H9 (cell line): ENCODE measurements at regions not wholly inside any gene's neighbourhood (a gene's known extent, or its start where the extent isn't known, plus 50 kb on each side); places are given as distances from the start of the nearest gene placed in this dataset.

ENCODE experiments used
- DNase-seq: peaks from one replicate; pipeline ENCODE4 v3.0.0-alpha.2; 2017
- H2AFZ ChIP-seq: one replicate; pipeline ENCODE4 v1.6.1; 2013; ENCODE audit warnings: mild to moderate bottlenecking, low read length, control low read depth, moderate library complexity
- H2AK5ac ChIP-seq: 2 replicates; pipeline ENCODE4 v1.6.1; 2013; ENCODE audit warnings: low read length, control low read depth, mixed read lengths; ENCODE audit not compliant: insufficient read length
- H2BK120ac ChIP-seq: one replicate; pipeline ENCODE4 v1.6.1; 2013; ENCODE audit warnings: low read depth, mild to moderate bottlenecking, low read length, control low read depth, inconsistent platforms; ENCODE audit not compliant: poor library complexity, severe bottlenecking
- H2BK12ac ChIP-seq: 2 replicates; pipeline ENCODE4 v1.6.1; 2013; ENCODE audit warnings: low read length, control low read depth, mixed read lengths, low read depth; ENCODE audit not compliant: insufficient read length
- H2BK15ac ChIP-seq: 2 replicates; pipeline ENCODE4 v1.6.1; 2013; ENCODE audit warnings: low read depth, low read length, control low read depth
- H2BK20ac ChIP-seq: one replicate; pipeline ENCODE4 v1.6.1; 2013; ENCODE audit warnings: low read depth, mild to moderate bottlenecking, low read length, control low read depth, inconsistent platforms; ENCODE audit not compliant: poor library complexity, severe bottlenecking
- H2BK5ac ChIP-seq: 2 replicates; pipeline ENCODE4 v1.6.1; 2013; ENCODE audit warnings: low read length, control low read depth, mixed read lengths; ENCODE audit not compliant: insufficient read length
- H3K14ac ChIP-seq: 2 replicates; pipeline ENCODE4 v1.6.1; 2013; ENCODE audit warnings: low read length, control low read depth; ENCODE audit not compliant: insufficient read depth
- H3K18ac ChIP-seq: 2 replicates; pipeline ENCODE4 v1.6.1; 2013; ENCODE audit warnings: low read depth, mild to moderate bottlenecking, mixed read lengths, low read length, control low read depth; ENCODE audit not compliant: insufficient read length
- H3K23ac ChIP-seq: 2 replicates; pipeline ENCODE4 v1.6.1; 2013; ENCODE audit warnings: low read length, control low read depth, mixed read lengths, low read depth; ENCODE audit not compliant: insufficient read length
- H3K23me2 ChIP-seq: 2 replicates; pipeline ENCODE4 v1.6.1; 2013; ENCODE audit warnings: low read depth, mild to moderate bottlenecking, mixed read lengths, low read length, control low read depth; ENCODE audit not compliant: insufficient read length, poor library complexity, severe bottlenecking
- H3K27ac ChIP-seq: 2 replicates; pipeline ENCODE4 v1.5.1; 2013; ENCODE audit warnings: low read length, control low read depth, mixed read lengths, low read depth; ENCODE audit not compliant: insufficient read length
- H3K27me3 ChIP-seq: 2 replicates; pipeline ENCODE4 v1.6.1; 2013; ENCODE audit warnings: low read length, control low read depth, inconsistent platforms; ENCODE audit not compliant: insufficient read depth
- H3K4ac ChIP-seq: 2 replicates; pipeline ENCODE4 v1.6.1; 2013; ENCODE audit warnings: low read depth, mild to moderate bottlenecking, control low read depth, inconsistent platforms, low read length, moderate library complexity
- H3K4me1 ChIP-seq: 2 replicates; pipeline ENCODE4 v1.6.1; 2013; ENCODE audit warnings: low read length, control low read depth, inconsistent platforms; ENCODE audit not compliant: insufficient read depth
- H3K4me2 ChIP-seq: 2 replicates; pipeline ENCODE4 v1.6.1; 2013; ENCODE audit warnings: low read length, control low read depth, mixed read lengths; ENCODE audit not compliant: insufficient read length, insufficient read depth
- H3K56ac ChIP-seq: 2 replicates; pipeline ENCODE4 v1.6.1; 2013; ENCODE audit warnings: low read depth, mild to moderate bottlenecking, mixed read lengths, low read length, control low read depth; ENCODE audit not compliant: insufficient read length
- H3K79me1 ChIP-seq: 2 replicates; pipeline ENCODE4 v1.6.1; 2013; ENCODE audit warnings: low read depth, mild to moderate bottlenecking, moderate library complexity, low read length, control low read depth, inconsistent platforms; ENCODE audit not compliant: insufficient read depth, poor library complexity, severe bottlenecking
- H3K79me2 ChIP-seq: 2 replicates; pipeline ENCODE4 v1.6.1; 2013; ENCODE audit warnings: low read length, control low read depth, inconsistent platforms; ENCODE audit not compliant: insufficient read depth
- H3K9ac ChIP-seq: 2 replicates; pipeline ENCODE4 v1.6.1; 2013; ENCODE audit warnings: low read length, control low read depth, mixed read lengths; ENCODE audit not compliant: insufficient read length; ENCODE audit errors: extremely low read depth
- H3K9me3 ChIP-seq: one replicate; pipeline ENCODE4 v1.6.1; 2013; ENCODE audit warnings: low read depth, low read length, inconsistent platforms; ENCODE audit not compliant: control insufficient read depth
- H3T11ph ChIP-seq: one replicate; pipeline ENCODE4 v1.6.1; 2013; ENCODE audit warnings: mild to moderate bottlenecking, low read length, control low read depth, inconsistent platforms
- H4K20me1 ChIP-seq: one replicate; pipeline ENCODE4 v1.6.1; 2013; ENCODE audit not compliant: control insufficient read depth, insufficient read length, insufficient read depth
- H4K5ac ChIP-seq: 2 replicates; pipeline ENCODE4 v1.6.1; 2013; ENCODE audit warnings: low read depth, mild to moderate bottlenecking, mixed read lengths, low read length, control low read depth; ENCODE audit not compliant: insufficient read length
- H4K8ac ChIP-seq: replicated peaks from 2 replicates; pipeline ENCODE4 v1.6.1; 2013; ENCODE audit warnings: low read length, control low read depth, mixed read lengths, low read depth; ENCODE audit not compliant: insufficient read length
- H4K91ac ChIP-seq: 2 replicates; pipeline ENCODE4 v1.6.1; 2013; ENCODE audit warnings: low read depth, mild to moderate bottlenecking, moderate library complexity, mixed read lengths, low read length, control low read depth; ENCODE audit not compliant: insufficient read length
- H3K27ac Mint-ChIP-seq, 3 experiments: 2 replicates in 2 of 3; 3 replicates in 1 of 3; pipeline ENCODE4 v1.8.0; 2020 to 2021; ENCODE audit warnings: mixed read lengths in 3 of 3, mild to moderate bottlenecking in 1 of 3, moderate library complexity in 1 of 3
- H3K27me3 Mint-ChIP-seq: 2 replicates; pipeline ENCODE4 v1.8.0; 2021; ENCODE audit warnings: low read depth, mild to moderate bottlenecking, moderate library complexity, mixed read lengths
- H3K36me3 Mint-ChIP-seq, 3 experiments: 2 replicates in 2 of 3; 3 replicates in 1 of 3; pipeline ENCODE4 v1.8.0; 2020 to 2021; ENCODE audit warnings: low read depth in 3 of 3, mixed read lengths in 3 of 3; ENCODE audit not compliant: insufficient read depth in 1 of 3
- H3K4me1 Mint-ChIP-seq, 2 experiments: 2 replicates each; pipeline ENCODE4 v1.8.0; 2020; ENCODE audit warnings: mixed read lengths in 2 of 2
- H3K4me3 Mint-ChIP-seq, 2 experiments: 2 replicates in 1 of 2; 3 replicates in 1 of 2; pipeline ENCODE4 v1.8.0; 2020 to 2021; ENCODE audit warnings: mild to moderate bottlenecking in 2 of 2, mixed read lengths in 2 of 2, moderate library complexity in 1 of 2
- H3K9me3 Mint-ChIP-seq, 2 experiments: 2 replicates in 1 of 2; 3 replicates in 1 of 2; pipeline ENCODE4 v1.8.0; 2020; ENCODE audit warnings: mild to moderate bottlenecking in 2 of 2, mixed read lengths in 2 of 2, moderate library complexity in 1 of 2
- CTCF ChIP-seq: fragments of 200-600 bp; sonication (generic); conservative IDR thresholded peaks from 3 replicates; pipeline ENCODE4 v1.8.0; 2021; ENCODE audit warnings: antibody characterized with exemption, mild to moderate bottlenecking
- WGBS: extraction: QIAGEN DNeasy Blood & Tissue Kit; methylation state at CpG from one replicate; pipeline ENCODE4 v1.1.7; 2013; ENCODE audit warnings: missing lambda C conversion rate, low lambda C conversion rate, mixed read lengths; ENCODE audit not compliant: insufficient read length; ENCODE audit errors: extremely low coverage; 5-methylcytosine and 5-hydroxymethylcytosine counted together

GRCh38 chr5:3401635-3402034 lies 194.0 kb upstream of the IRX1 start:
- H3K27ac Mint-ChIP-seq, result no peak overlapping the region

More at GRCh38 chr5:3401635-3402034, 194.0 kb upstream of the IRX1 start:
- no peak overlapping the region for H3T11ph ChIP-seq
- no peak overlapping the region for H3K4me2 ChIP-seq
- H2BK12ac ChIP-seq, result no peak overlapping the region
- WGBS, result no CpG with 5 or more reads among the region's 8 CpGs
- H4K20me1 ChIP-seq, result no peaks in the 10 kb centered on the region
- H4K5ac ChIP-seq, result no peak overlapping the region
- H3K18ac ChIP-seq, result no peak overlapping the region
- H4K8ac ChIP-seq, result no peak overlapping the region
- peaks cover 7 to 8% of the 10 kb centered on the region in 2 experiments; a peak in 2 of 4 replicates for H3K4me1 Mint-ChIP-seq
- H3K27me3 Mint-ChIP-seq, result no peaks in the 10 kb centered on the region
- H3K14ac ChIP-seq, result no peak overlapping the region
- H2BK15ac ChIP-seq, result no peak overlapping the region
- H3K9me3 ChIP-seq, result no peaks in the 10 kb centered on the region
- H3K79me2 ChIP-seq, result no peaks in the 10 kb centered on the region
- H3K4ac ChIP-seq, result no peak overlapping the region
- no peaks in the 10 kb centered on the region for H3K79me1 ChIP-seq
- no peak overlapping the region for H2AFZ ChIP-seq
- no peak overlapping the region for H3K9ac ChIP-seq
- TF ChIP-seq CTCF, result no peak
- no peaks in the 10 kb centered on the region for H3K27me3 ChIP-seq
- no peak overlapping the region for H2BK20ac ChIP-seq
- H3K27ac ChIP-seq, result no peak overlapping the region
- H3K9me3 Mint-ChIP-seq, result peaks cover 15 to 16% of the 10 kb centered on the region in 2 experiments; a peak in 3 of 5 replicates
- H2AK5ac ChIP-seq, result no peak overlapping the region
- no peaks in the 10 kb centered on the region for H3K23me2 ChIP-seq
- H3K56ac ChIP-seq, result no peak overlapping the region
- H4K91ac ChIP-seq, result no peak overlapping the region
- H3K4me1 ChIP-seq, result no peaks in the 10 kb centered on the region
- no peak overlapping the region for H2BK120ac ChIP-seq
- no peak overlapping the region for H2BK5ac ChIP-seq
- DNase-seq, result no peak
- no peak overlapping the region for H3K23ac ChIP-seq
- peaks cover 0 to 14% (median 7%) of the 10 kb centered on the region in 3 experiments; a peak in 5 of 7 replicates for H3K36me3 Mint-ChIP-seq
- H3K4me3 Mint-ChIP-seq, result no peak overlapping the region
